Liver (tissue), 8 donors: ENCODE measurements at regions not wholly inside any gene's neighbourhood (a gene's known extent, or its start where the extent isn't known, plus 50 kb on each side); places are given as distances from the start of the nearest gene placed in this dataset.

Experiments used
- DNase-seq: peaks from one replicate; pipeline ENCODE4 v3.0.0-alpha.2; 2017; ENCODE audit warnings: low spot score
- H3K27ac ChIP-seq, 2 donors: one replicate each; pipeline ENCODE4 v1.7.0; 2013; ENCODE audit warnings: inconsistent platforms in 2 of 2, low read length in 2 of 2, control low read depth in 1 of 2, low read depth in 1 of 2, mild to moderate bottlenecking in 1 of 2
- H3K27me3 ChIP-seq, 4 donors: one replicate each; pipeline versions ENCODE4 v1.6.1 to v1.7.0; 2013; ENCODE audit warnings: low read length in 3 of 4, inconsistent platforms in 1 of 4, mild to moderate bottlenecking in 1 of 4, moderate library complexity in 1 of 4; ENCODE audit not compliant: control insufficient read depth in 4 of 4, insufficient read depth in 4 of 4
- H3K36me3 ChIP-seq, 4 donors: one replicate each; pipeline versions ENCODE4 v1.6.1 to v1.7.0; 2013; ENCODE audit warnings: low read length in 3 of 4, mild to moderate bottlenecking in 3 of 4, low read depth in 1 of 4, moderate library complexity in 1 of 4; ENCODE audit not compliant: control insufficient read depth in 4 of 4, insufficient read depth in 3 of 4
- H3K4me1 ChIP-seq, 4 donors: one replicate each; pipeline versions ENCODE4 v1.6.1 to v1.7.0; 2013; ENCODE audit warnings: low read length in 3 of 4, mild to moderate bottlenecking in 3 of 4, moderate library complexity in 1 of 4; ENCODE audit not compliant: control insufficient read depth in 4 of 4, insufficient read depth in 4 of 4
- H3K4me3 ChIP-seq, 3 donors: one replicate each; pipeline versions ENCODE4 v1.6.1 to v1.7.0; 2013; ENCODE audit warnings: low read length in 3 of 3, control low read depth in 1 of 3, low read depth in 1 of 3, mild to moderate bottlenecking in 1 of 3
- H3K9ac ChIP-seq, 2 donors: one replicate each; pipeline ENCODE4 v1.7.0; 2013; ENCODE audit warnings: low read length in 2 of 2, mild to moderate bottlenecking in 2 of 2, moderate library complexity in 2 of 2, control low read depth in 1 of 2, low read depth in 1 of 2
- H3K9me3 ChIP-seq, 4 donors: one replicate each; pipeline versions ENCODE4 v1.6.1 to v1.7.0; 2013; ENCODE audit warnings: low read length in 3 of 4; ENCODE audit not compliant: control insufficient read depth in 4 of 4
- ATF3 ChIP-seq: IDR thresholded peaks from 2 replicates; pipeline ENCODE4 v1.6.1; 2016; ENCODE audit warnings: antibody characterized with exemption
- CTCF ChIP-seq: fragments of 150-350 bp; IDR thresholded peaks from 2 replicates; pipeline ENCODE4 v1.5.1; 2017; ENCODE audit warnings: improper control_type of control experiment, low read depth, low read length; ENCODE audit not compliant: missing input control
- EGR1 ChIP-seq, 2 donors: IDR thresholded peaks; 2 replicates each; pipeline ENCODE4 v1.6.1; 2016 to 2018; ENCODE audit warnings: antibody characterized with exemption in 2 of 2, low read depth in 2 of 2
- FOXA1 ChIP-seq: IDR thresholded peaks from 2 replicates; pipeline ENCODE4 v1.6.1; 2016; ENCODE audit warnings: antibody characterized with exemption
- HNF4A ChIP-seq, 2 donors: conservative IDR thresholded peaks; 2 replicates each; pipeline ENCODE4 v1.6.1; 2016; ENCODE audit warnings: antibody characterized with exemption in 2 of 2, mild to moderate bottlenecking in 2 of 2
- JUND ChIP-seq, 2 donors: IDR thresholded peaks; 2 replicates each; pipeline ENCODE4 v1.6.1; 2016; ENCODE audit warnings: antibody characterized with exemption in 2 of 2
- MAX ChIP-seq: IDR thresholded peaks from 2 replicates; pipeline ENCODE4 v1.6.1; 2016; ENCODE audit warnings: antibody characterized with exemption
- NR2F2 ChIP-seq: IDR thresholded peaks from 2 replicates; pipeline ENCODE4 v1.6.1; 2016; ENCODE audit warnings: antibody characterized with exemption
- RAD21 ChIP-seq, 2 donors: IDR thresholded peaks; 2 replicates each; pipeline ENCODE4 v1.6.1; 2016; ENCODE audit warnings: antibody characterized with exemption in 2 of 2, mild to moderate bottlenecking in 2 of 2
- REST ChIP-seq: IDR thresholded peaks from 2 replicates; pipeline ENCODE4 v1.6.1; 2016; ENCODE audit warnings: antibody characterized with exemption, mild to moderate bottlenecking
- SP1 ChIP-seq: IDR thresholded peaks from 2 replicates; pipeline ENCODE4 v1.6.1; 2018; ENCODE audit warnings: antibody characterized with exemption, mild to moderate bottlenecking
- TAF1 ChIP-seq: conservative IDR thresholded peaks from 2 replicates; pipeline ENCODE4 v1.6.1; 2016; ENCODE audit warnings: antibody characterized with exemption, mild to moderate bottlenecking
- YY1 ChIP-seq: IDR thresholded peaks from 2 replicates; pipeline ENCODE4 v1.6.1; 2016; ENCODE audit warnings: antibody characterized with exemption, mild to moderate bottlenecking
- WGBS: extraction: QIAGEN DNeasy Blood & Tissue Kit; methylation state at CpG from one replicate; pipeline ENCODE4 v1.1.7; 2013; 5-methylcytosine and 5-hydroxymethylcytosine counted together
- donor health status: healthy.
- donor health status: healthy.
- donor health status: healthy.
- donor health status: healthy.
- donor health status: healthy.

GRCh38 chr12:98403936-98404335, 111.5 kb upstream of the TMPO start (continued):
- no peak for TF ChIP-seq REST
- TF ChIP-seq MAX, result no peak
- no peak for TF ChIP-seq NR2F2
- no peak for TF ChIP-seq SP1
- TF ChIP-seq JUND (IDR thresholded peaks at IDR 0.05), result no peak
- no peak for TF ChIP-seq ATF3
- TF ChIP-seq EGR1 (IDR thresholded peaks at IDR 0.05; ENCODE audit: low read depth in 2 of 2), result no peak

- WGBS, result 88% methylated on average over 7 of the region's 7 CpGs
- no peaks in the 10 kb centered on the region for H3K36me3 ChIP-seq
- H3K9ac ChIP-seq, result no peak overlapping the region
- H3K27me3 ChIP-seq, result no peaks in the 10 kb centered on the region
- no peak overlapping the region for H3K4me3 ChIP-seq
- no peak overlapping the region for H3K27ac ChIP-seq
- DNase-seq, result no peak
- TF ChIP-seq SP1 (no peak), ATF3 (no peak), FOXA1 (no peak), RAD21 (IDR thresholded peaks at IDR 0.05) (no peak), NR2F2 (no peak), CTCF (no peak), JUND (IDR thresholded peaks at IDR 0.05) (no peak), MAX (no peak), TAF1 (no peak)
- H3K9me3 ChIP-seq, result peaks cover 0 to 3% (median 2%) of the 10 kb centered on the region in 4 donors
- no peaks in the 10 kb centered on the region for H3K4me1 ChIP-seq
These were observed 109.5 kb upstream of the TMPO start for GRCh38 chr12:98405805-98406366.

GRCh38 chr12:98406378-98406777, 109.0 kb upstream of the TMPO start:
- Histone ChIP-seq H3K27ac (no peak overlapping the region), H3K9me3 (peaks cover 0 to 3% (median 2%) of the 10 kb centered on the region in 4 donors), H3K9ac (no peak overlapping the region), H3K4me1 (no peaks in the 10 kb centered on the region), H3K36me3 (no peaks in the 10 kb centered on the region), H3K27me3 (no peaks in the 10 kb centered on the region), H3K4me3 (no peak overlapping the region)
- WGBS, result 92% methylated on average over 3 of the region's 3 CpGs
- TF ChIP-seq CTCF (no peak), HNF4A (conservative IDR thresholded peaks at IDR 0.05) (no peak), YY1 (no peak), EGR1 (IDR thresholded peaks at IDR 0.05; ENCODE audit: low read depth in 2 of 2) (no peak), FOXA1 (no peak), ATF3 (no peak), NR2F2 (no peak)
- no peak for DNase-seq
